Cardiac muscle cell (in vitro differentiated cells and primary cell): ENCODE measurements at regions not wholly inside any gene's neighbourhood (a gene's known extent, or its start where the extent isn't known, plus 50 kb on each side); places are given as distances from the start of the nearest gene placed in this dataset.

Experiments used
- DNase-seq, 2 donors: peaks; one replicate each; pipeline versions ENCODE4 v3.0.0 to v3.0.0-alpha.2; 2010 to 2017; ENCODE audit warnings: low read depth in 1 of 2, low spot score in 1 of 2
- H3K27ac ChIP-seq: fragments of 200-600 bp; sonication (generic); 2 replicates; pipeline ENCODE4 v1.5.1; 2016
- H3K27me3 ChIP-seq: fragments of 200-600 bp; sonication (generic); 2 replicates; pipeline ENCODE4 v1.6.0; 2016; ENCODE audit warnings: control low read depth
- H3K36me3 ChIP-seq: fragments of 200-600 bp; sonication (generic); 2 replicates; pipeline ENCODE4 v1.5.1; 2016; ENCODE audit warnings: control low read depth
- H3K4me1 ChIP-seq: fragments of 200-600 bp; sonication (generic); 2 replicates; pipeline ENCODE4 v1.8.1; 2017; ENCODE audit warnings: low read depth, mild to moderate bottlenecking, mixed run types
- H3K4me3 ChIP-seq: fragments of 200-600 bp; sonication (generic); 2 replicates; pipeline ENCODE4 v1.5.1; 2016; ENCODE audit warnings: mild to moderate bottlenecking
- H3K9me3 ChIP-seq: fragments of 200-600 bp; sonication (generic); 2 replicates; pipeline ENCODE4 v1.5.1; 2017; ENCODE audit warnings: low read depth, mild to moderate bottlenecking, control low read depth
- TF ChIP-seq, protein P1 (sequence below): IDR thresholded peaks from 2 replicates; pipeline ENCODE4 v1.5.1; 2012; ENCODE audit warnings: low read depth, mild to moderate bottlenecking, low read length

DNA sequence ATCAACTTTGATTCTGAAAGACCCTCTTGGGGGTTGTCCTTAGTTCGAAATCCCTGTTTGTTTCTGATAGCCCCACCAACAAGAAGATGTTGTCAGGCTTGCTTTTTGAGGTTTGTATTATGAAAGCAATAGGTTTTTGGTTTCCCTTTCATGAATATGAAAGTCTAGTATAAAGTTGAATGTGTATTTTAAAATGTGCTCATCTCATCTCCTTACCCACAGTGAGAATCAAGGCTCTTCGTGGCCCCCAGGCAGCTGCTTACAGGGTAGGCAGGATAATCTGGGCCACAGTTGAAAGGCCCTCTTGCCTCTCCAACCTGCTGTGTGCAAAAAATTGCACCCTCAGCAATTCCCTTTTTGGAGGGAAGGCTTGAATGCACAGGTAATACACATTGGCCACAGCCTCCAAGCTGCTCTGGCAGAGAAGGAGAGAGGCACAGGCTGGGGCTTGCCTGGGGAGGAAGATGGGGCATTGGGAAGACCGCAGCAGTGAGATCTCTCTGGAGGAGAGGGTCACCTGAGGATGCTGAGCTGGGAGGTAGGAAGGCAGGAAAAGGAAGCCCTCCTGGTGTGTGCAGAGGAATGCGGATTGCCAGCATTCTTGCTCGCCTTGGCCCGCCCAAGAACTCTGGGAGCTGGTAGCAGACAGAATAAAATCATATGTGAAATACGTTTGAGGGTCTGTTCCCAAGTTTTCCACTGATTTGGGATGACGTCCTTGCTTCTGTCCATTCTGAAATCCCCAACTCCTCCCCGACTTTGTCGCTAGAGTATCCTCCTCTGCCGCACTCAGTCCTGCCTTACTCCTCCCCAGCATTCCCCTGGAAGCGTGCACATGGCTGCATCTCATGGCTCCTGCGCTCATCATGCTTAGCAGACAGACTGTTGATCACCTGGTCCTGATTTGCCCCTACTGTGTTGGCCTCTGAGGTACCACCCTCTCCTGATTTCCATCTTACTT lies 196.4 kb downstream of the RPLP1 start:
- Histone ChIP-seq H3K36me3 (no peaks in the 10 kb centered on the region), H3K27me3 (peaks cover 40% of the 10 kb centered on the region), H3K27ac (no peak overlapping the region), H3K4me3 (no peak overlapping the region), H3K9me3 (no peaks in the 10 kb centered on the region), H3K4me1 (no peaks in the 10 kb centered on the region)
- TF ChIP-seq, protein P1, sequence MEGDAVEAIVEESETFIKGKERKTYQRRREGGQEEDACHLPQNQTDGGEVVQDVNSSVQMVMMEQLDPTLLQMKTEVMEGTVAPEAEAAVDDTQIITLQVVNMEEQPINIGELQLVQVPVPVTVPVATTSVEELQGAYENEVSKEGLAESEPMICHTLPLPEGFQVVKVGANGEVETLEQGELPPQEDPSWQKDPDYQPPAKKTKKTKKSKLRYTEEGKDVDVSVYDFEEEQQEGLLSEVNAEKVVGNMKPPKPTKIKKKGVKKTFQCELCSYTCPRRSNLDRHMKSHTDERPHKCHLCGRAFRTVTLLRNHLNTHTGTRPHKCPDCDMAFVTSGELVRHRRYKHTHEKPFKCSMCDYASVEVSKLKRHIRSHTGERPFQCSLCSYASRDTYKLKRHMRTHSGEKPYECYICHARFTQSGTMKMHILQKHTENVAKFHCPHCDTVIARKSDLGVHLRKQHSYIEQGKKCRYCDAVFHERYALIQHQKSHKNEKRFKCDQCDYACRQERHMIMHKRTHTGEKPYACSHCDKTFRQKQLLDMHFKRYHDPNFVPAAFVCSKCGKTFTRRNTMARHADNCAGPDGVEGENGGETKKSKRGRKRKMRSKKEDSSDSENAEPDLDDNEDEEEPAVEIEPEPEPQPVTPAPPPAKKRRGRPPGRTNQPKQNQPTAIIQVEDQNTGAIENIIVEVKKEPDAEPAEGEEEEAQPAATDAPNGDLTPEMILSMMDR = no peak
- no peak for DNase-seq

DNA sequence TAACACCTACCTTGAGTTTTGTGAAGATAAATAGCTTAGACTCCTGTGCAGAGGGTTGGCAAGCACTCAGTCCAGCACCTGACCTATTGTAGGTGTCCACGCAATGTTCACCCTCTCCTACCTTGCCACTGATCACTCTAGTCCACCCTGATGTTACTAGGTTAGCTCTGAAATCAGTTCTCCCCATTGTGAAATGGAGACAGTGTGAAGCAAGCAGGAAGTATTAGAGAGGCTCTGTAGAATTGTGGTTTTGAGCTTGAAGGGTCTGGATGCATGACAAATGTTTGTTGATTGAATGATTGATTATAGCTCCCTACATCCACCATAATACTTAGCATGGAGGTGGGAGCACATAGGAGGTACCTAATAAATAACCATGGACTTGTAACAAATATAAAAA lies 199.7 kb downstream of the RPLP1 start:
- H3K9me3 ChIP-seq = no peaks in the 10 kb centered on the region
- H3K27ac ChIP-seq = no peak overlapping the region
- DNase-seq = no peak
- no peak overlapping the region for H3K4me3 ChIP-seq
- no peaks in the 10 kb centered on the region for H3K36me3 ChIP-seq
- H3K4me1 ChIP-seq = no peaks in the 10 kb centered on the region
- TF ChIP-seq, protein P1 = no peak
- H3K27me3 ChIP-seq = peaks cover 40% of the 10 kb centered on the region

DNA sequence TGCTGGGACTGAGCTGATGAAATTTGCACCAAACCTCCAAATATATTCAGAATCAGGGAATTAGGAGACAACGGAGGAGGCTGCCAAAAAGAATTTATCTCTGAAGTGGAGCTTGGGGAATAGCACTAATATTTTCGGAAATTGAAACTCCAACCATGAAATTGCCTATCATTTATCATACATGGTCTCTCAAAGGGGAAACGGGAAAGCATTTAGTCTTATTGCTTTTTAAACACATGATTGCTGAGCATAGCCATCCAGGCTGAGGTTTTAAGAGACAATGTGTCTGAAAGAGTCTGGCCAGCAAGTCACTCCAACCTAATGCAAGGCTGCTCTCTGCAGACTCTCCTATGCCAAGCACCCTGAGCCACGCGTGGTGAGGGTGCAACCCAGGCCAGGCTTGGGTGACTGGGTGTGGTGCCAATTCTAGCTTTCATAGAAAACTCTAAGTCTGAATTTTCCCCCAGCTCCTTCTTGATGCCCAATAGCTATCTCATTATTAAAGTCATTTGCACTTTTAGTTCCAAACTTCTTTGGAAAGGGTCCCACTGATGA lies 200.2 kb downstream of the RPLP1 start:
- no peak for DNase-seq
- TF ChIP-seq, protein P1 = no peak
- Histone ChIP-seq H3K27me3 (peaks cover 40% of the 10 kb centered on the region), H3K4me1 (no peaks in the 10 kb centered on the region), H3K4me3 (no peak overlapping the region), H3K27ac (no peak overlapping the region), H3K9me3 (no peaks in the 10 kb centered on the region), H3K36me3 (no peaks in the 10 kb centered on the region)

DNA sequence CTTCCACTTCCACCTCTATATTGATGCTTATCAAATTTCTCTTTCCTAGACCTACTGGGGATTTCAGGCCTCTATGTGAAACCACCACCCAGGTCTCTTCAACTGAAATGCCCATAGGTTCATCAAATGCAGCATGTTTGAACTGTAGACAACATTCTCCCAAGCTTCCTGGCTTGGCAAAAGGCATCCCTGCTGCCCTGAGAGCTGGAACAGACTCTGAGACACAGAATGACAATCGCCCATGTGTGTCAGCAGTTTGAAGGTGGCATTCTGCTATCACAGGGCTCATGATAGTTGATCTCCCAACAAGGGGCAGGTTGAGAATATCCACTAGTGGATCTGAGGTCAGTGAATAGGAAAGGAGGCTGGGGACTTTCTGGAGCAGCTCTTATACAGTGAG lies 200.7 kb downstream of the RPLP1 start:
- Histone ChIP-seq H3K27me3 (peaks cover 40% of the 10 kb centered on the region), H3K4me1 (no peaks in the 10 kb centered on the region), H3K9me3 (no peaks in the 10 kb centered on the region), H3K36me3 (no peaks in the 10 kb centered on the region), H3K27ac (no peak overlapping the region), H3K4me3 (no peak overlapping the region)
- DNase-seq = no peak
- TF ChIP-seq, protein P1 = no peak

DNA sequence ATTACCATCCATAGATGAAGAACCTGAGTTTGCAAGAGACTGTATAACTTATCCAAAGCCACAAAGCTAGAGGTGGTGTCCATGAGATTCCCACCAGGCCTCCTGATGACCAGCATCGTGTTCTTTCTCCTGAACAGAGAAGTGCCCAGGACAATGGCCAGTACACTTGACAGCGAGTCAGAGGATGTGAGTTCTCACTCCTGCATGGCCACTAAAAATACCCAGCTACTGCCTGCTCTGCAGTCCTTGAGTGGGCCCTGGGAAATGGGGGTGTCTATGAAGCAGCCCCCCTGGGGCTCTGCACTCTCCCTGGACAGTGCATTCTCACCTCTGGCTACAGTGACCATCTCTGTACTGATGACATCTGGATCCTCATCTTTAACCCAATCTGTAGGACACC lies 201.2 kb downstream of the RPLP1 start:
- no peaks in the 10 kb centered on the region for H3K36me3 ChIP-seq
- no peak overlapping the region for H3K4me3 ChIP-seq
- peaks cover 38% of the 10 kb centered on the region for H3K27me3 ChIP-seq
- no peak overlapping the region for H3K27ac ChIP-seq
- DNase-seq = no peak
- no peaks in the 10 kb centered on the region for H3K4me1 ChIP-seq
- H3K9me3 ChIP-seq = no peaks in the 10 kb centered on the region
- TF ChIP-seq, protein P1 = no peak
